ENCODE measurements at regions not wholly inside any gene's neighbourhood (a gene's known extent, or its start where the extent isn't known, plus 50 kb on each side); places are given as distances from the start of the nearest gene placed in this dataset.

- TF ChIP-seq POLR2A (IDR thresholded peaks at IDR 0.05) (no peak), EP300 (IDR thresholded peaks at IDR 0.05) (no peak), CTCF (IDR thresholded peaks at IDR 0.05) (no peak)
- WGBS, 2 donors: 54 to 71% methylated on average over 2 of the region's 2 CpGs
Observed at GRCh38 chr5:152801886-152802285, 396.8 kb upstream of the NMUR2 start.

GRCh38 chr5:152804179-152804578 lies 399.1 kb upstream of the NMUR2 start:
- H3K9me3 ChIP-seq: no peaks in the 10 kb centered on the region
- no peak overlapping the region for H3K27ac ChIP-seq
- H3K36me3 ChIP-seq: no peaks in the 10 kb centered on the region
- DNase-seq (ENCODE audit: low spot score in 2 of 2): no peak
- WGBS, 2 donors: 48 to 55% methylated on average over 3 of the region's 3 CpGs
- no peaks in the 10 kb centered on the region for H3K4me1 ChIP-seq
- no peak overlapping the region for H3K4me3 ChIP-seq
- TF ChIP-seq EP300 (IDR thresholded peaks at IDR 0.05): no peak
- TF ChIP-seq CTCF (IDR thresholded peaks at IDR 0.05): no peak
- TF ChIP-seq POLR2A (IDR thresholded peaks at IDR 0.05): no peak
- H3K27me3 ChIP-seq: no peaks in the 10 kb centered on the region

More at GRCh38 chr5:152801886-152802285, 396.8 kb upstream of the NMUR2 start:
- no peaks in the 10 kb centered on the region for H3K36me3 ChIP-seq
- no peaks in the 10 kb centered on the region for H3K9me3 ChIP-seq
- no peaks in the 10 kb centered on the region for H3K4me1 ChIP-seq
- DNase-seq (ENCODE audit: low spot score in 2 of 2): no peak
- H3K27ac ChIP-seq: no peak overlapping the region
- H3K27me3 ChIP-seq: no peaks in the 10 kb centered on the region
- no peak overlapping the region for H3K4me3 ChIP-seq

GRCh38 chr5:152811988-152812387 lies 406.9 kb upstream of the NMUR2 start:
- no peaks in the 10 kb centered on the region for H3K36me3 ChIP-seq
- H3K9me3 ChIP-seq: peaks cover 0 to 5% (median 0%) of the 10 kb centered on the region in 4 donors
- no peak overlapping the region for H3K4me3 ChIP-seq
- no peaks in the 10 kb centered on the region for H3K4me1 ChIP-seq
- no peak overlapping the region for H3K27ac ChIP-seq
- 83 to 84% methylated on average over 5 of the region's 5 CpGs for WGBS, 2 donors
- no peak for DNase-seq (ENCODE audit: low spot score in 2 of 2)
- H3K27me3 ChIP-seq: no peaks in the 10 kb centered on the region
- no peak for TF ChIP-seq EP300 (IDR thresholded peaks at IDR 0.05)

- TF ChIP-seq POLR2A (IDR thresholded peaks at IDR 0.05): no peak
- TF ChIP-seq CTCF (IDR thresholded peaks at IDR 0.05): no peak
- no peak for TF ChIP-seq EP300 (IDR thresholded peaks at IDR 0.05)
- DNase-seq (ENCODE audit: low spot score in 2 of 2): no peak
- Histone ChIP-seq H3K27me3 (no peaks in the 10 kb centered on the region), H3K9me3 (peaks cover 0 to 5% (median 0%) of the 10 kb centered on the region in 4 donors), H3K36me3 (no peaks in the 10 kb centered on the region), H3K4me1 (no peaks in the 10 kb centered on the region), H3K4me3 (no peak overlapping the region), H3K27ac (no peak overlapping the region)
- 76 to 78% methylated on average over 6 of the region's 6 CpGs for WGBS, 2 donors
Observed at GRCh38 chr5:152813526-152813925, 408.4 kb upstream of the NMUR2 start.

- Histone ChIP-seq H3K4me1 (no peaks in the 10 kb centered on the region), H3K36me3 (no peaks in the 10 kb centered on the region), H3K9me3 (no peaks in the 10 kb centered on the region), H3K27ac (no peak overlapping the region), H3K4me3 (no peak overlapping the region), H3K27me3 (no peaks in the 10 kb centered on the region)
- TF ChIP-seq EP300 (IDR thresholded peaks at IDR 0.05) (no peak), POLR2A (IDR thresholded peaks at IDR 0.05) (no peak), CTCF (IDR thresholded peaks at IDR 0.05) (no peak)
- DNase-seq (ENCODE audit: low spot score in 2 of 2): no peak
Observed at GRCh38 chr5:152819891-152820290, 414.8 kb upstream of the NMUR2 start.

- no peaks in the 10 kb centered on the region for H3K27me3 ChIP-seq
- H3K36me3 ChIP-seq: no peaks in the 10 kb centered on the region
- no peaks in the 10 kb centered on the region for H3K9me3 ChIP-seq
- H3K27ac ChIP-seq: no peak overlapping the region
- H3K4me3 ChIP-seq: no peak overlapping the region
- no peaks in the 10 kb centered on the region for H3K4me1 ChIP-seq
- WGBS, 2 donors: 84 to 85% methylated on average over 3 of the region's 3 CpGs
- TF ChIP-seq EP300 (IDR thresholded peaks at IDR 0.05) (no peak), POLR2A (IDR thresholded peaks at IDR 0.05) (no peak), CTCF (IDR thresholded peaks at IDR 0.05) (no peak)
- no peak for DNase-seq (ENCODE audit: low spot score in 2 of 2)
Observed at GRCh38 chr5:152824316-152824715, 419.2 kb upstream of the NMUR2 start.
